H9 (cell line): ENCODE measurements at regions not wholly inside any gene's neighbourhood (a gene's known extent, or its start where the extent isn't known, plus 50 kb on each side); places are given as distances from the start of the nearest gene placed in this dataset.

Source experiments
- DNase-seq: peaks from one replicate; pipeline ENCODE4 v3.0.0-alpha.2; 2017
- H2AFZ ChIP-seq: one replicate; pipeline ENCODE4 v1.6.1; 2013; ENCODE audit warnings: mild to moderate bottlenecking, low read length, control low read depth, moderate library complexity
- H2AK5ac ChIP-seq: 2 replicates; pipeline ENCODE4 v1.6.1; 2013; ENCODE audit warnings: low read length, control low read depth, mixed read lengths; ENCODE audit not compliant: insufficient read length
- H2BK120ac ChIP-seq: one replicate; pipeline ENCODE4 v1.6.1; 2013; ENCODE audit warnings: low read depth, mild to moderate bottlenecking, low read length, control low read depth, inconsistent platforms; ENCODE audit not compliant: poor library complexity, severe bottlenecking
- H2BK12ac ChIP-seq: 2 replicates; pipeline ENCODE4 v1.6.1; 2013; ENCODE audit warnings: low read length, control low read depth, mixed read lengths, low read depth; ENCODE audit not compliant: insufficient read length
- H2BK15ac ChIP-seq: 2 replicates; pipeline ENCODE4 v1.6.1; 2013; ENCODE audit warnings: low read depth, low read length, control low read depth
- H2BK20ac ChIP-seq: one replicate; pipeline ENCODE4 v1.6.1; 2013; ENCODE audit warnings: low read depth, mild to moderate bottlenecking, low read length, control low read depth, inconsistent platforms; ENCODE audit not compliant: poor library complexity, severe bottlenecking
- H2BK5ac ChIP-seq: 2 replicates; pipeline ENCODE4 v1.6.1; 2013; ENCODE audit warnings: low read length, control low read depth, mixed read lengths; ENCODE audit not compliant: insufficient read length
- H3K14ac ChIP-seq: 2 replicates; pipeline ENCODE4 v1.6.1; 2013; ENCODE audit warnings: low read length, control low read depth; ENCODE audit not compliant: insufficient read depth
- H3K18ac ChIP-seq: 2 replicates; pipeline ENCODE4 v1.6.1; 2013; ENCODE audit warnings: low read depth, mild to moderate bottlenecking, mixed read lengths, low read length, control low read depth; ENCODE audit not compliant: insufficient read length
- H3K23ac ChIP-seq: 2 replicates; pipeline ENCODE4 v1.6.1; 2013; ENCODE audit warnings: low read length, control low read depth, mixed read lengths, low read depth; ENCODE audit not compliant: insufficient read length
- H3K23me2 ChIP-seq: 2 replicates; pipeline ENCODE4 v1.6.1; 2013; ENCODE audit warnings: low read depth, mild to moderate bottlenecking, mixed read lengths, low read length, control low read depth; ENCODE audit not compliant: insufficient read length, poor library complexity, severe bottlenecking
- H3K27ac ChIP-seq: 2 replicates; pipeline ENCODE4 v1.5.1; 2013; ENCODE audit warnings: low read length, control low read depth, mixed read lengths, low read depth; ENCODE audit not compliant: insufficient read length
- H3K27me3 ChIP-seq: 2 replicates; pipeline ENCODE4 v1.6.1; 2013; ENCODE audit warnings: low read length, control low read depth, inconsistent platforms; ENCODE audit not compliant: insufficient read depth
- H3K4ac ChIP-seq: 2 replicates; pipeline ENCODE4 v1.6.1; 2013; ENCODE audit warnings: low read depth, mild to moderate bottlenecking, control low read depth, inconsistent platforms, low read length, moderate library complexity
- H3K4me1 ChIP-seq: 2 replicates; pipeline ENCODE4 v1.6.1; 2013; ENCODE audit warnings: low read length, control low read depth, inconsistent platforms; ENCODE audit not compliant: insufficient read depth
- H3K4me2 ChIP-seq: 2 replicates; pipeline ENCODE4 v1.6.1; 2013; ENCODE audit warnings: low read length, control low read depth, mixed read lengths; ENCODE audit not compliant: insufficient read length, insufficient read depth
- H3K56ac ChIP-seq: 2 replicates; pipeline ENCODE4 v1.6.1; 2013; ENCODE audit warnings: low read depth, mild to moderate bottlenecking, mixed read lengths, low read length, control low read depth; ENCODE audit not compliant: insufficient read length
- H3K79me1 ChIP-seq: 2 replicates; pipeline ENCODE4 v1.6.1; 2013; ENCODE audit warnings: low read depth, mild to moderate bottlenecking, moderate library complexity, low read length, control low read depth, inconsistent platforms; ENCODE audit not compliant: insufficient read depth, poor library complexity, severe bottlenecking
- H3K79me2 ChIP-seq: 2 replicates; pipeline ENCODE4 v1.6.1; 2013; ENCODE audit warnings: low read length, control low read depth, inconsistent platforms; ENCODE audit not compliant: insufficient read depth
- H3K9ac ChIP-seq: 2 replicates; pipeline ENCODE4 v1.6.1; 2013; ENCODE audit warnings: low read length, control low read depth, mixed read lengths; ENCODE audit not compliant: insufficient read length; ENCODE audit errors: extremely low read depth
- H3K9me3 ChIP-seq: one replicate; pipeline ENCODE4 v1.6.1; 2013; ENCODE audit warnings: low read depth, low read length, inconsistent platforms; ENCODE audit not compliant: control insufficient read depth
- H3T11ph ChIP-seq: one replicate; pipeline ENCODE4 v1.6.1; 2013; ENCODE audit warnings: mild to moderate bottlenecking, low read length, control low read depth, inconsistent platforms
- H4K20me1 ChIP-seq: one replicate; pipeline ENCODE4 v1.6.1; 2013; ENCODE audit not compliant: control insufficient read depth, insufficient read length, insufficient read depth
- H4K5ac ChIP-seq: 2 replicates; pipeline ENCODE4 v1.6.1; 2013; ENCODE audit warnings: low read depth, mild to moderate bottlenecking, mixed read lengths, low read length, control low read depth; ENCODE audit not compliant: insufficient read length
- H4K8ac ChIP-seq: replicated peaks from 2 replicates; pipeline ENCODE4 v1.6.1; 2013; ENCODE audit warnings: low read length, control low read depth, mixed read lengths, low read depth; ENCODE audit not compliant: insufficient read length
- H4K91ac ChIP-seq: 2 replicates; pipeline ENCODE4 v1.6.1; 2013; ENCODE audit warnings: low read depth, mild to moderate bottlenecking, moderate library complexity, mixed read lengths, low read length, control low read depth; ENCODE audit not compliant: insufficient read length
- H3K27ac Mint-ChIP-seq, 3 experiments: 2 replicates in 2 of 3; 3 replicates in 1 of 3; pipeline ENCODE4 v1.8.0; 2020 to 2021; ENCODE audit warnings: mixed read lengths in 3 of 3, mild to moderate bottlenecking in 1 of 3, moderate library complexity in 1 of 3
- H3K27me3 Mint-ChIP-seq: 2 replicates; pipeline ENCODE4 v1.8.0; 2021; ENCODE audit warnings: low read depth, mild to moderate bottlenecking, moderate library complexity, mixed read lengths
- H3K36me3 Mint-ChIP-seq, 3 experiments: 2 replicates in 2 of 3; 3 replicates in 1 of 3; pipeline ENCODE4 v1.8.0; 2020 to 2021; ENCODE audit warnings: low read depth in 3 of 3, mixed read lengths in 3 of 3; ENCODE audit not compliant: insufficient read depth in 1 of 3
- H3K4me1 Mint-ChIP-seq, 2 experiments: 2 replicates each; pipeline ENCODE4 v1.8.0; 2020; ENCODE audit warnings: mixed read lengths in 2 of 2
- H3K4me3 Mint-ChIP-seq, 2 experiments: 2 replicates in 1 of 2; 3 replicates in 1 of 2; pipeline ENCODE4 v1.8.0; 2020 to 2021; ENCODE audit warnings: mild to moderate bottlenecking in 2 of 2, mixed read lengths in 2 of 2, moderate library complexity in 1 of 2
- H3K9me3 Mint-ChIP-seq, 2 experiments: 2 replicates in 1 of 2; 3 replicates in 1 of 2; pipeline ENCODE4 v1.8.0; 2020; ENCODE audit warnings: mild to moderate bottlenecking in 2 of 2, mixed read lengths in 2 of 2, moderate library complexity in 1 of 2
- WGBS: extraction: QIAGEN DNeasy Blood & Tissue Kit; methylation state at CpG from one replicate; pipeline ENCODE4 v1.1.7; 2013; ENCODE audit warnings: missing lambda C conversion rate, low lambda C conversion rate, mixed read lengths; ENCODE audit not compliant: insufficient read length; ENCODE audit errors: extremely low coverage; 5-methylcytosine and 5-hydroxymethylcytosine counted together
- TF ChIP-seq, protein P1 (sequence below): fragments of 200-600 bp; sonication (generic); conservative IDR thresholded peaks from 3 replicates; pipeline ENCODE4 v1.8.0; 2021; ENCODE audit warnings: antibody characterized with exemption, mild to moderate bottlenecking

DNA sequence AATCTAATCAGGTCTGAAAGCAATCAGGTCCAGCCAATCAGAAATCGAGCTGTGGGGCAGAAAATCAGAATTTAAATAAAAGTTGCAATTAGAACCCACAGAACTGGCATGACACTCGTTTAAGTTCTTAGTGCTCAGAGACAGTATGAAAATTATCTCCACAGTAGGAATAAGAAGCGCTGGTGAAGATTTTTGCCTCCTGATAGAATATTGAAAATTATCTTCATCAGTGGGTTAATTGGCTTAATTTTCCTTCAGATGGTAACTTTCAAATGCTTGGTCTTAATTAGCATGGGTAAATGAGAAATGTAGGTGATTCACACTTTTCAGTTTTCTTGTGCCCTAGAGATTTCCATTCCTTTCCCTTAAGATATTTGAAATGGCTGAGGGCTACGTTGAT is 109.1 kb upstream of the MDFIC2 start:
- Histone ChIP-seq H3K27ac (no peak overlapping the region), H2BK5ac (no peak overlapping the region), H3K23me2 (no peaks in the 10 kb centered on the region), H2BK15ac (no peak overlapping the region), H3K9me3 (no peaks in the 10 kb centered on the region), H2AFZ (no peak overlapping the region), H3K79me2 (no peaks in the 10 kb centered on the region), H3K4me2 (no peak overlapping the region), H3K4me1 (no peaks in the 10 kb centered on the region), H3K4ac (no peak overlapping the region), H3K79me1 (no peaks in the 10 kb centered on the region), H3K27me3 (no peaks in the 10 kb centered on the region), H3K14ac (no peak overlapping the region), H3K9ac (no peak overlapping the region), H4K20me1 (no peaks in the 10 kb centered on the region), H3K18ac (no peak overlapping the region), H4K91ac (no peak overlapping the region), H4K5ac (no peak overlapping the region), H2BK20ac (no peak overlapping the region), H3K23ac (no peak overlapping the region), H3K56ac (no peak overlapping the region), H2BK120ac (no peak overlapping the region), H3T11ph (no peak overlapping the region), H4K8ac (no peak overlapping the region), H2AK5ac (no peak overlapping the region), H2BK12ac (no peak overlapping the region)
- Mint-ChIP-seq H3K27me3 (no peaks in the 10 kb centered on the region), H3K4me3 (no peak overlapping the region), H3K27ac (no peak overlapping the region), H3K9me3 (no peaks in the 10 kb centered on the region), H3K4me1 (no peaks in the 10 kb centered on the region), H3K36me3 (no peaks in the 10 kb centered on the region; a peak in 1 of 7 replicates)
- DNase-seq: no peak
- no CpG with 5 or more reads among the region's 4 CpGs for whole genome bisulfite sequencing
- TF ChIP-seq, protein P1, sequence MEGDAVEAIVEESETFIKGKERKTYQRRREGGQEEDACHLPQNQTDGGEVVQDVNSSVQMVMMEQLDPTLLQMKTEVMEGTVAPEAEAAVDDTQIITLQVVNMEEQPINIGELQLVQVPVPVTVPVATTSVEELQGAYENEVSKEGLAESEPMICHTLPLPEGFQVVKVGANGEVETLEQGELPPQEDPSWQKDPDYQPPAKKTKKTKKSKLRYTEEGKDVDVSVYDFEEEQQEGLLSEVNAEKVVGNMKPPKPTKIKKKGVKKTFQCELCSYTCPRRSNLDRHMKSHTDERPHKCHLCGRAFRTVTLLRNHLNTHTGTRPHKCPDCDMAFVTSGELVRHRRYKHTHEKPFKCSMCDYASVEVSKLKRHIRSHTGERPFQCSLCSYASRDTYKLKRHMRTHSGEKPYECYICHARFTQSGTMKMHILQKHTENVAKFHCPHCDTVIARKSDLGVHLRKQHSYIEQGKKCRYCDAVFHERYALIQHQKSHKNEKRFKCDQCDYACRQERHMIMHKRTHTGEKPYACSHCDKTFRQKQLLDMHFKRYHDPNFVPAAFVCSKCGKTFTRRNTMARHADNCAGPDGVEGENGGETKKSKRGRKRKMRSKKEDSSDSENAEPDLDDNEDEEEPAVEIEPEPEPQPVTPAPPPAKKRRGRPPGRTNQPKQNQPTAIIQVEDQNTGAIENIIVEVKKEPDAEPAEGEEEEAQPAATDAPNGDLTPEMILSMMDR: no peak
